ENCODE measurements at regions not wholly inside any gene's neighbourhood (a gene's known extent, or its start where the extent isn't known, plus 50 kb on each side); places are given as distances from the start of the nearest gene placed in this dataset.
A peak's percentile ranks its signal among the peaks of the same experiment; 100 is the strongest.

DNA sequence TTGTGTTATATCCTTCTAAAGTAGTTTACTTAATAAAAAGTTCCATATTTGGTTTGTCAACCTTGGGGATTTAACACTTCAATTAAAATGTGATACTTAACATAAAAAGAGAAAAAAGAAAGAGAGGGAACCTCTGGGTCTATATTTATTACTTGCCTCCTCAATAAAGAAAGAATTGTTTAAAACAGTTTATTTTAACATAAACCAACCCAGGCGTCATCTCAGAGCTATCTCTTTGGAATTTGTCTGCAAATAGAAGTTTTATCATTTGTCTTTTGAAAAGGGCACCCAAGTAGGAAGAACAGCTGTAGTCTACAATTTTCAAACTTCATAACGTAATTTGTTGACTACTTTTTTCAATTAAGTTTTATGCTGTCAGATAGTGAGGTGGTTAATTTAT is 364.1 kb downstream of the KCNJ2 start:
- Histone ChIP-seq H3K36me3 (ENCODE audit: control insufficient read depth in 1 of 2, insufficient read depth in 2 of 2, low read length in 1 of 2) (no peaks in the 10 kb centered on the region), H3K27ac (ENCODE audit: low read depth in 1 of 2, low read length in 2 of 2) (no peak overlapping the region), H3K27me3 (ENCODE audit: control insufficient read depth in 1 of 2, insufficient read depth in 2 of 2, low read length in 1 of 2) (no peaks in the 10 kb centered on the region), H3K4me1 (ENCODE audit: control insufficient read depth in 1 of 2, insufficient read depth in 2 of 2, low read length in 2 of 2) (no peaks in the 10 kb centered on the region), H3K4me3 (ENCODE audit: low read length in 2 of 2) (no peak overlapping the region), H3K9me3 (ENCODE audit: control insufficient read depth, low read length) (no peaks in the 10 kb centered on the region)
- WGBS, 2 donors, result 47 to 56% methylated on average over 2 of the region's 2 CpGs
- intact Hi-C loops (cut with DNase I), result no loop called here
- ATAC-seq (ENCODE audit: low FRiP score) (no peak), DNase-seq (no peak)

DNA sequence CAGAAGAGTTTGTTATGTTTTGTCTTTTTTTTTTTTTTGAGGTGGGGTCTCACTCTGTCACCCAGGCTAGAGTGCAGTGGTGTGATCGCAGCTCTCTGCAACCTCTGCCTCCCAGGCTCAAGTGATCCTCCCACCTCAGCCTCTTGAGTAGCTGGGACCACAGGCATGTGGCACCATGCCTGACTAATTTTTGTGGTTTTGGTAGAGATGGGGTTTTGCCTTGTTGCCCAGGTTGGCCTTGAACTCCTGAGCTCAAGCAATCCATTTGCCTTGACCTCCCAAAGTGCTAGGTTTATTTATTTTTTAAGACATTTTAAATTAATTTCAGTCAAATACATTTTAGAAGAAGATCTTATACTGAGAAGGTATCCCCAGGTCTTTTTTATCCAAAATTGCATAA is 366.7 kb downstream of the KCNJ2 start:
- H3K4me1 ChIP-seq (ENCODE audit: control insufficient read depth in 1 of 2, insufficient read depth in 2 of 2, low read length in 2 of 2), result no peaks in the 10 kb centered on the region

DNA sequence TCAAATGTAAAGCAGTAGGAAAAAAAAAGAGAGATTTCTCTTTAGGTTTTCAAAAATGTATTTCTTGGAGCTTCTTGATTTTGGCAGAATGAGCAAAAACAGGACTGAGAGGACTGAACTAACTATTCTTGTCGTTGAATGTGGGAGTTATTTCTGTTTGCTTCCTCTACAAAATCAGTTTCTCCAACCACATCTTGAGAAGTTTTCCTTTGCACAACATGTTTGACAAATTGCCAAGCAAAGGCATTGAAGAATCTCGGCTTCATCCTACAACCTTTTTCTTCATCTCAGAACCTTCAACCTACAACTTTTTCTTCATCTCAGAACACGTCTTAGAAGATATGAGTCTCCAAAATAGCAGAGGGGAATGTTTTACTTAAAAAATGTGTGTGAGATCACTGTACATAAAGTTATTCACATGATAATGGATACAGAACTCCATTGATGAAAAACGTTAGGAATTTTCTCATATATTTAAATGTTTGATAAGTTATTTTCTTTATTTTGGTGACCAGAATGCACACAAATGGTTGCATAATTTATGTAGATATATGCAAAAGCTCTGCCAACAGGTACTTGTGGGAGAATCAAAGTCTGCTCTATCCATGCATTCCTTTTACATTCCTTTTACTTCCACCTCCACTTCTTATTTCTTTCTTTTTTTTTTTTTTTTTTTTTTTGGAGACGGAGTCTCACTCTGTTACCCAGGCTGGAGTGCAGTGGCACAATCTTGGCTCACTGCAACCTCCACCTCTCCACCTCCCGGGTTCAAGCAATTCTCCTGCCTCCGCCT is 370.0 kb downstream of the KCNJ2 start:
- intact Hi-C loops (cut with DNase I), result no loop called here
- no peak for DNase-seq
- H3K4me1 ChIP-seq (ENCODE audit: control insufficient read depth in 1 of 2, insufficient read depth in 2 of 2, low read length in 2 of 2), result no peaks in the 10 kb centered on the region
- no peak for ATAC-seq (ENCODE audit: low FRiP score)
- no peak overlapping the region for H3K27ac ChIP-seq (ENCODE audit: low read depth in 1 of 2, low read length in 2 of 2)
- no peak overlapping the region for H3K4me3 ChIP-seq (ENCODE audit: low read length in 2 of 2)
- WGBS, 2 donors, result 29 to 31% methylated on average over 7 of the region's 7 CpGs
- H3K36me3 ChIP-seq (ENCODE audit: control insufficient read depth in 1 of 2, insufficient read depth in 2 of 2, low read length in 1 of 2), result no peaks in the 10 kb centered on the region
- no peaks in the 10 kb centered on the region for H3K27me3 ChIP-seq (ENCODE audit: control insufficient read depth in 1 of 2, insufficient read depth in 2 of 2, low read length in 1 of 2)
- H3K9me3 ChIP-seq (ENCODE audit: control insufficient read depth, low read length), result no peaks in the 10 kb centered on the region

More for the DNA sequence above, 366.7 kb downstream of the KCNJ2 start:
- Histone ChIP-seq H3K27ac (ENCODE audit: low read depth in 1 of 2, low read length in 2 of 2) (no peak overlapping the region), H3K9me3 (ENCODE audit: control insufficient read depth, low read length) (no peaks in the 10 kb centered on the region), H3K36me3 (ENCODE audit: control insufficient read depth in 1 of 2, insufficient read depth in 2 of 2, low read length in 1 of 2) (no peaks in the 10 kb centered on the region), H3K27me3 (ENCODE audit: control insufficient read depth in 1 of 2, insufficient read depth in 2 of 2, low read length in 1 of 2) (no peaks in the 10 kb centered on the region), H3K4me3 (ENCODE audit: low read length in 2 of 2) (no peak overlapping the region)
- ATAC-seq (ENCODE audit: low FRiP score) (no peak), DNase-seq (no peak)
- intact Hi-C loops (cut with DNase I), result no loop called here
- WGBS, 2 donors, result 89 to 94% methylated on average over 1 of the region's 1 CpG

DNA sequence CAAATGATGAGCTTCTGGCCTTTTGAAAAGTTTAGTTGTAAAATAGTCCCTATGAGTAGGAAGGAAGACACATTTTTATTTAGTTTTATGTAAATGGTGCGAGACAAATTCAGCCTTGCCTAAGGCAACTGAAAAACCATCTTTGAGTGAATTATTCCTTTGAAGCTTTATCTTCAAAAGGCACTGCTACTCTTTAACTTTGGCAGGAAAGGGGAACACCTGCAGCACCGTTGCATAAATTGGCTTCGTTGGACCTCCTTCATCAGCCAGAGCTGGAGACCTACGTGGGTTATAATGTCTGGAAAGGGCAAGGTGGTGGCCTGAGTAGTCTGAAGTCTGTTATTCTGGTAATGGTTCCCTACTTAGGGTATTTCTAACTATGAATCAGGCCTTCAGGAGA is 373.5 kb downstream of the KCNJ2 start:
- intact Hi-C loops (cut with DNase I), result no loop called here

DNA sequence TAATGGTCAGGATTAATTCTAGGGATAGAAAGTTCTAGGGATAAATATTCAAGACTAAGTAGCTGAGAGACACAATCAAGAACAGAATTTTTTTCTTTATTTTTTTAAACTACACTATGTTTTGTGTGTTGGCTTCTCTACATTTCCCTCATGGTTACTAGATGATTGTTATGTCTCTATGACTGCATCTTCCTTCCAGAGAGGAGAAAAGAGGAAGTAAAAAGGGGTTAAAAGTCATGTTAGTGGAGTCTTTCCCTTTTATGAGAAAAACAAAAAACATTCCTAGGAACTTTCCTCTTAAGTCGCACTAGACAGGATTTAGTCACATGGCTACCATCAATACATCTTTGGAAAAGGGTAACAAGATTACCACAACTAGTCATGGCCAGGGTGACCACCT is 375.0 kb downstream of the KCNJ2 start:
- 86 to 91% methylated on average over 1 of the region's 1 CpG for WGBS, 2 donors
- intact Hi-C loops (cut with DNase I), result no loop called here
- ATAC-seq (ENCODE audit: low FRiP score), result no peak
- no peak overlapping the region for H3K4me3 ChIP-seq (ENCODE audit: low read length in 2 of 2)
- no peaks in the 10 kb centered on the region for H3K9me3 ChIP-seq (ENCODE audit: control insufficient read depth, low read length)
- H3K27ac ChIP-seq (ENCODE audit: low read depth in 1 of 2, low read length in 2 of 2), result no peak overlapping the region
- H3K36me3 ChIP-seq (ENCODE audit: control insufficient read depth in 1 of 2, insufficient read depth in 2 of 2, low read length in 1 of 2), result no peaks in the 10 kb centered on the region
- H3K4me1 ChIP-seq (ENCODE audit: control insufficient read depth in 1 of 2, insufficient read depth in 2 of 2, low read length in 2 of 2), result no peaks in the 10 kb centered on the region
- no peaks in the 10 kb centered on the region for H3K27me3 ChIP-seq (ENCODE audit: control insufficient read depth in 1 of 2, insufficient read depth in 2 of 2, low read length in 1 of 2)
- no peak for DNase-seq

More for the DNA sequence above, 373.5 kb downstream of the KCNJ2 start:
- H3K4me3 ChIP-seq (ENCODE audit: low read length in 2 of 2), result no peak overlapping the region
- DNase-seq (no peak), ATAC-seq (ENCODE audit: low FRiP score) (no peak)
- WGBS, 2 donors, result 71 to 80% methylated on average over 4 of the region's 4 CpGs
- no peaks in the 10 kb centered on the region for H3K4me1 ChIP-seq (ENCODE audit: control insufficient read depth in 1 of 2, insufficient read depth in 2 of 2, low read length in 2 of 2)
- H3K9me3 ChIP-seq (ENCODE audit: control insufficient read depth, low read length), result no peaks in the 10 kb centered on the region
- no peaks in the 10 kb centered on the region for H3K27me3 ChIP-seq (ENCODE audit: control insufficient read depth in 1 of 2, insufficient read depth in 2 of 2, low read length in 1 of 2)
- no peaks in the 10 kb centered on the region for H3K36me3 ChIP-seq (ENCODE audit: control insufficient read depth in 1 of 2, insufficient read depth in 2 of 2, low read length in 1 of 2)
- no peak overlapping the region for H3K27ac ChIP-seq (ENCODE audit: low read depth in 1 of 2, low read length in 2 of 2)

DNA sequence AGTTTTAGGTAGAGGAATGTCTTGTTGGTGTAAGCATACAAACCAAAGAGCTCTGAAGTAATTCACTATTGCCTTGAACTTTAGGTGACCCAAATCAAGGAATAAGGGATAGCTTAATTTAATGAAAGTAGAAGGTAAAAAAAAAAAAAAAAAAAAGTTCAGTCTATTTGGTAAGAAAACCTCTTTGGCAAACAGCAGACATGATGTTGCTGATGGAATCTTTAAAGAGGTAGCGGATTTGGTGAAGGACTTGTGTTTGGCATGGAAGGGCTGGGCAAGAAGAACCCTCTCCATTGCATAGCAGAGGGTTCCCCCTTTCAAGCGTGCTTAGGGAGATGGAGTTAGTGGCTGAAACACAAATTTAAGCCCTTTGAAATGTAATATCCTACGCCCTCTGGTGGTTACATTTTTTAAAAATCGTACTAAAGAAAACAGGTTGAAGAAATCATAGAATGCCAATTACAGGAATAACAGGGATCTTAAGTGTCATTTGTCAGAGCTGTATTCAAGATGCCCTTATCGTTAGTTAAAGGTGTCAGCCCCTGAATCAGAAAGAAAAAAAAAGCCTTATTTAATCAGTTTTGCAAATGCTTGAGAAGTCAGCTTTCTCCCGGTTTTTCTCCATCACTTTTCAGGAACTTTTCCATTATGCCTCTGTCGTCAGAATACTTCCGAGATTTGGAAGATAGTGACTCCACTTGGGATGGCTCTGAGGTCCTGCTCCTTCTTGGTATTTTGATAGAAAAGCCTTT is 383.1 kb downstream of the KCNJ2 start:
- no peaks in the 10 kb centered on the region for H3K36me3 ChIP-seq (ENCODE audit: control insufficient read depth in 1 of 2, insufficient read depth in 2 of 2, low read length in 1 of 2)
- 26 to 28% methylated on average over 8 of the region's 8 CpGs for WGBS, 2 donors
- no peaks in the 10 kb centered on the region for H3K9me3 ChIP-seq (ENCODE audit: control insufficient read depth, low read length)
- ATAC-seq (ENCODE audit: low FRiP score) (peak; percentile 68), DNase-seq (no peak)
- intact Hi-C loops (cut with DNase I), result loop anchor here (5.0 kb wide), 1 partner anchor 1025 kb away; no protein-coding TSS in a partner anchor
- no peak overlapping the region for H3K27ac ChIP-seq (ENCODE audit: low read depth in 1 of 2, low read length in 2 of 2)
- H3K27me3 ChIP-seq (ENCODE audit: control insufficient read depth in 1 of 2, insufficient read depth in 2 of 2, low read length in 1 of 2), result no peaks in the 10 kb centered on the region
- H3K4me3 ChIP-seq (ENCODE audit: low read length in 2 of 2), result no peak overlapping the region
- H3K4me1 ChIP-seq (ENCODE audit: control insufficient read depth in 1 of 2, insufficient read depth in 2 of 2, low read length in 2 of 2), result no peaks in the 10 kb centered on the region

DNA sequence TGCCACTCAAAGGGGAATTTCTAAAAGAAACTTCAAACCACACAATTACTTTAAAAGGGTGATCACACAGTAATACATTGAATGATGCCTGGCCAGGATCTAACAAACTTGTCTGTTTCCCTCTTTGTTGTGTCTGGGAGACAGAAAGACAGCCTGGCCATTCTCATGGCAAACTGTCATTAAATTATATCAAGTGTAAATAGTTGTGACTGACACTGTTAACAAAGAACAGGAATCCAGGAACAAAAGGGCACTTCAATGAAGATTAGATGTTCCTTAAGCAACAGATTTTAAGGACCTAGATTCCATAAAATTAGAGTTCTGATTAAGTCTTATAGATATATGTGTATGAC is 383.6 kb downstream of the KCNJ2 start:
- no peak for ATAC-seq (ENCODE audit: low FRiP score)
- intact Hi-C loops (cut with DNase I), result loop anchor here (5.0 kb wide), 1 partner anchor 1026 kb away; no protein-coding TSS in a partner anchor
- Histone ChIP-seq H3K9me3 (ENCODE audit: control insufficient read depth, low read length) (no peaks in the 10 kb centered on the region), H3K36me3 (ENCODE audit: control insufficient read depth in 1 of 2, insufficient read depth in 2 of 2, low read length in 1 of 2) (no peaks in the 10 kb centered on the region), H3K4me3 (ENCODE audit: low read length in 2 of 2) (no peak overlapping the region), H3K27ac (ENCODE audit: low read depth in 1 of 2, low read length in 2 of 2) (no peak overlapping the region), H3K4me1 (ENCODE audit: control insufficient read depth in 1 of 2, insufficient read depth in 2 of 2, low read length in 2 of 2) (no peaks in the 10 kb centered on the region), H3K27me3 (ENCODE audit: control insufficient read depth in 1 of 2, insufficient read depth in 2 of 2, low read length in 1 of 2) (no peaks in the 10 kb centered on the region)
- DNase-seq, result no peak

DNA sequence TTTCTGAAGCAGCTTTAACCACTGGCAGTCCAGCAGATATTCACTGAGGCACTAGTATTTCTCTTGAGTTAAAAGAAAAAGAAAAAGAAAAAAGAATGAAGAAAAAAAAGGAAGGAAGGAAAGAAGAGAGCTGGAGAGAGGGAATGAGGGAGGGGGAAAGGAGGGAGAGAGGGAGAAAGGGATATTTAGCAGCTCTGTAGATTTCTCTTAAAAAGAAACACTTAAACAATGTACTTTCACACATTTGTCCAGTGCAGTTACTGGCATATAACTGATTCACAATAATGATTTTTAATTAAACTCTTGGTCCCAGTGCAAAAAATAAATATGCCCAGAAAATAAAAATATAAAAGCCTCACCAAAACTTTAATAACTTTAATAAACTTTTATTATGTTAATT is 386.4 kb downstream of the KCNJ2 start:
- no peaks in the 10 kb centered on the region for H3K9me3 ChIP-seq (ENCODE audit: control insufficient read depth, low read length)
- H3K27ac ChIP-seq (ENCODE audit: low read depth in 1 of 2, low read length in 2 of 2), result no peak overlapping the region
- ATAC-seq (ENCODE audit: low FRiP score) (no peak), DNase-seq (no peak)
- H3K27me3 ChIP-seq (ENCODE audit: control insufficient read depth in 1 of 2, insufficient read depth in 2 of 2, low read length in 1 of 2), result no peaks in the 10 kb centered on the region
- no peaks in the 10 kb centered on the region for H3K36me3 ChIP-seq (ENCODE audit: control insufficient read depth in 1 of 2, insufficient read depth in 2 of 2, low read length in 1 of 2)
- no peak overlapping the region for H3K4me3 ChIP-seq (ENCODE audit: low read length in 2 of 2)
- H3K4me1 ChIP-seq (ENCODE audit: control insufficient read depth in 1 of 2, insufficient read depth in 2 of 2, low read length in 2 of 2), result no peaks in the 10 kb centered on the region
- intact Hi-C loops (cut with DNase I), result no loop called here

DNA sequence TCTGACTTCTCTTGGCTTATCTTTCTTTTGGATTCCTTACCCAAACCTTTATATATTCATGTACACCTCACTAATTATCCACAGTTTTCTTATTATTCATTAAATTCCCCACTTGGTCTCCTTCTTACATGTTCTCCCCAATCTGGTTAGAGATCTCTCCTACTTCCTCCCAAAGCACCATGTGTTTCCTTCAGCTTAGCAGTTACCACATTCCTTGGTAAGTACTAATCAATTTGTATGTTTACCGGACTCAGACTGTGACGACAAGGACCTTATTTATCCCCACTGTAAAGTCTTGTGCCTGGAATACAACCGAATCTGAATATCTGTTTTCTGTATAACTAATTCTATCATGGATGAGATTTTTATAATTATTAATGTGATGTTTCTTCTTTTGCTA is 389.5 kb downstream of the KCNJ2 start:
- no peaks in the 10 kb centered on the region for H3K4me1 ChIP-seq (ENCODE audit: control insufficient read depth in 1 of 2, insufficient read depth in 2 of 2, low read length in 2 of 2)
- intact Hi-C loops (cut with DNase I), result no loop called here

More for the DNA sequence above, 389.5 kb downstream of the KCNJ2 start:
- no peaks in the 10 kb centered on the region for H3K9me3 ChIP-seq (ENCODE audit: control insufficient read depth, low read length)
- no peaks in the 10 kb centered on the region for H3K36me3 ChIP-seq (ENCODE audit: control insufficient read depth in 1 of 2, insufficient read depth in 2 of 2, low read length in 1 of 2)
- ATAC-seq (ENCODE audit: low FRiP score) (no peak), DNase-seq (no peak)
- no peaks in the 10 kb centered on the region for H3K27me3 ChIP-seq (ENCODE audit: control insufficient read depth in 1 of 2, insufficient read depth in 2 of 2, low read length in 1 of 2)
- H3K4me3 ChIP-seq (ENCODE audit: low read length in 2 of 2), result no peak overlapping the region
- 46 to 47% methylated on average over 3 of the region's 3 CpGs for WGBS, 2 donors
- no peak overlapping the region for H3K27ac ChIP-seq (ENCODE audit: low read depth in 1 of 2, low read length in 2 of 2)
